Heart left ventricle (tissue), 16 donors: ENCODE measurements at regions not wholly inside any gene's neighbourhood (a gene's known extent, or its start where the extent isn't known, plus 50 kb on each side); places are given as distances from the start of the nearest gene placed in this dataset.

Experiments
- ATAC-seq, 4 donors: fragments of 200-7000 bp; cut with Tn5 transposase; one replicate each; pipeline ENCODE4 v1.9.1; 2020 to 2022; ENCODE audit warnings: moderate library complexity in 4 of 4, mild to moderate bottlenecking in 3 of 4, moderate number of reproducible peaks in 1 of 4
- DNase-seq, 5 donors: peaks; one replicate each; pipeline ENCODE4 v3.0.0-alpha.2; 2020
- H3K27ac ChIP-seq, 12 donors: fragments of 200-600 bp; sonication (generic) in 4 of 12; one replicate each; pipeline versions ENCODE4 v1.5.0 to v1.8.0; 2016 to 2022; ENCODE audit warnings: mild to moderate bottlenecking in 2 of 12
- H3K27me3 ChIP-seq, 9 donors: fragments of 200-600 bp; sonication (generic) in 2 of 9; one replicate each; pipeline versions ENCODE4 v1.5.1 to v1.8.0; 2016 to 2022; ENCODE audit warnings: mild to moderate bottlenecking in 3 of 9
- H3K36me3 ChIP-seq, 9 donors: fragments of 200-600 bp; sonication (generic) in 2 of 9; one replicate each; pipeline versions ENCODE4 v1.5.0 to v1.8.0; 2018 to 2022; ENCODE audit warnings: mild to moderate bottlenecking in 2 of 9
- H3K4me1 ChIP-seq, 12 donors: fragments of 200-600 bp; sonication (generic) in 4 of 12; one replicate each; pipeline versions ENCODE4 v1.5.0 to v1.8.0; 2016 to 2022; ENCODE audit warnings: mild to moderate bottlenecking in 3 of 12
- H3K4me3 ChIP-seq, 12 donors: fragments of 200-600 bp; sonication (generic) in 4 of 12; one replicate each; pipeline versions ENCODE4 v1.5.0 to v1.8.0; 2017 to 2022; ENCODE audit warnings: mild to moderate bottlenecking in 9 of 12, moderate library complexity in 4 of 12
- H3K9me3 ChIP-seq, 12 donors: fragments of 200-600 bp; sonication (generic) in 4 of 12; one replicate each; pipeline versions ENCODE4 v1.5.0 to v1.8.0; 2016 to 2022; ENCODE audit warnings: mild to moderate bottlenecking in 1 of 12
- CTCF ChIP-seq, 12 donors: fragments of 200-600 bp; sonication (generic) in 4 of 12; IDR thresholded peaks; one replicate each; pipeline versions ENCODE4 v1.5.0 to v1.8.0; 2018 to 2022; ENCODE audit warnings: antibody characterized with exemption in 12 of 12, mild to moderate bottlenecking in 5 of 12
- POLR2A ChIP-seq, 2 donors: fragments of 450-650 bp; IDR thresholded peaks; one replicate each; pipeline ENCODE4 v1.6.1; 2017; ENCODE audit warnings: antibody characterized with exemption in 2 of 2, mild to moderate bottlenecking in 2 of 2, moderate library complexity in 2 of 2
- WGBS, 4 donors: extraction: QIAGEN DNeasy Blood & Tissue Kit in 2 of 4; methylation state at CpG; one replicate each; pipeline versions ENCODE4 v1.1.5 to v1.1.7; 2013 to 2018; 5-methylcytosine and 5-hydroxymethylcytosine counted together
- intact Hi-C, 10 donors: fragments of 100-400 bp; cut with DNase I; formaldehyde crosslinking; loops; one replicate each; pipeline versions ENCODE4 v1.11.1 to v1.14.2; 2022
- donor health status: ischemic (EF 13 %, LVEDD 7.1; RV severe dilation, severe dysfunction).
- donor health status: healthy with polysubstance abuse.
- donor health status: DM: no; HTN: yes; CAD: no.
- donor health status: DM: no; HTN: no; CAD: no.
- donor health status: ischemic (EF 25% LVEDD 6.9; RV normal size, moderate dysfunction).
- donor health status: ischemic (EF 25% LVEDD 5.7; RV mildly dilated, moderate dysfunction).
- donor health status: healthy.
- donor health status: DM: yes; HTN: yes; CAD: no.
- donor health status: ischemic (EF 35%, LVEDD 5.7; RV mildly dilated, moderate dysfunction).
- donor health status: nonischemic (EF 11% LVEDD 7.7; RV severe dilation, severe dysfunction).
- donor health status: DM: yes; HTN: yes; CAD: no.
- donor health status: PGD.
- donor health status: ischemic (EF 29% LVEDD 5.4; RV normal size, mild dysfunction).
- donor health status: nonischemic (EF 23%, LVEDD 6.1; RV moderate dilation, normal function).

- intact Hi-C loops, result no loop called here
- peaks cover 0 to 9% (median 0%) of the 10 kb centered on the region in 9 donors for H3K27me3 ChIP-seq
- no peaks in the 10 kb centered on the region for H3K36me3 ChIP-seq
- H3K4me3 ChIP-seq, result no peak overlapping the region
- no peak overlapping the region for H3K27ac ChIP-seq
- no peak for DNase-seq
- 75 to 90% (median 80%) methylated on average over 3 to 4 of the region's 4 CpGs for WGBS, 4 donors
- no peaks in the 10 kb centered on the region for H3K9me3 ChIP-seq
- TF ChIP-seq POLR2A (IDR thresholded peaks at IDR 0.05) (no peak), CTCF (IDR thresholded peaks at IDR 0.05) (no peak)
- ATAC-seq, result no peak
- peaks cover 0 to 3% (median 0%) of the 10 kb centered on the region in 12 donors for H3K4me1 ChIP-seq
Observed at GRCh38 chr2:121055501-121055900, 229.5 kb downstream of the TFCP2L1 start.

- no peaks in the 10 kb centered on the region for H3K4me1 ChIP-seq
- H3K27ac ChIP-seq, result no peak overlapping the region
- H3K27me3 ChIP-seq, result peaks cover 0 to 21% (median 0%) of the 10 kb centered on the region in 9 donors
- 73 to 77% (median 74%) methylated on average over 14 to 15 of the region's 15 CpGs for WGBS, 4 donors
- DNase-seq (no peak), ATAC-seq (no peak)
- intact Hi-C loops, result no loop called here
- no peaks in the 10 kb centered on the region for H3K36me3 ChIP-seq
- no peaks in the 10 kb centered on the region for H3K9me3 ChIP-seq
- no peak overlapping the region for H3K4me3 ChIP-seq
- no peak for TF ChIP-seq CTCF (IDR thresholded peaks at IDR 0.05)
- TF ChIP-seq POLR2A (IDR thresholded peaks at IDR 0.05), result no peak
Observed at GRCh38 chr2:121058852-121059558, 226.0 kb downstream of the TFCP2L1 start.

GRCh38 chr2:121059651-121060649 lies 225.1 kb downstream of the TFCP2L1 start:
- Histone ChIP-seq H3K27ac (no peak overlapping the region), H3K9me3 (no peaks in the 10 kb centered on the region), H3K4me1 (no peaks in the 10 kb centered on the region), H3K4me3 (no peak overlapping the region), H3K36me3 (no peaks in the 10 kb centered on the region), H3K27me3 (peaks cover 0 to 31% (median 0%) of the 10 kb centered on the region in 9 donors)
- TF ChIP-seq POLR2A (IDR thresholded peaks at IDR 0.05) (no peak), CTCF (IDR thresholded peaks at IDR 0.05) (no peak)
- no peak for ATAC-seq
- intact Hi-C loops, result no loop called here
- no peak for DNase-seq
- 89 to 93% (median 91%) methylated on average over 8 to 9 of the region's 9 CpGs for WGBS, 4 donors

GRCh38 chr2:121061633-121062032 lies 223.4 kb downstream of the TFCP2L1 start:
- Histone ChIP-seq H3K9me3 (no peaks in the 10 kb centered on the region), H3K36me3 (no peaks in the 10 kb centered on the region), H3K4me1 (no peaks in the 10 kb centered on the region), H3K27me3 (peaks cover 0 to 38% (median 0%) of the 10 kb centered on the region in 9 donors), H3K27ac (no peak overlapping the region), H3K4me3 (no peak overlapping the region)
- 64 to 71% (median 69%) methylated on average over 9 of the region's 9 CpGs for WGBS, 4 donors
- TF ChIP-seq CTCF (IDR thresholded peaks at IDR 0.05) (no peak), POLR2A (IDR thresholded peaks at IDR 0.05) (no peak)
- ATAC-seq, result no peak
- peak in 1 of 5 donors; percentile 38 for DNase-seq
- intact Hi-C loops, result no loop called here
